M059J (cell line): ENCODE measurements at regions not wholly inside any gene's neighbourhood (a gene's known extent, or its start where the extent isn't known, plus 50 kb on each side); places are given as distances from the start of the nearest gene placed in this dataset.
"Not testable (repeated sequence)": the region's sequence is repeated elsewhere in the genome, so short reads cannot be mapped to it uniquely, and the experiment has no call there.

ENCODE experiments used
- DNase-seq: peaks from one replicate; pipeline ENCODE4 v3.0.0-alpha.2; 2012; ENCODE audit warnings: low read depth

GRCh38 chr13:54394908-54395307, 1366.3 kb downstream of the OLFM4 start:
- DNase-seq, result no peak

DNA sequence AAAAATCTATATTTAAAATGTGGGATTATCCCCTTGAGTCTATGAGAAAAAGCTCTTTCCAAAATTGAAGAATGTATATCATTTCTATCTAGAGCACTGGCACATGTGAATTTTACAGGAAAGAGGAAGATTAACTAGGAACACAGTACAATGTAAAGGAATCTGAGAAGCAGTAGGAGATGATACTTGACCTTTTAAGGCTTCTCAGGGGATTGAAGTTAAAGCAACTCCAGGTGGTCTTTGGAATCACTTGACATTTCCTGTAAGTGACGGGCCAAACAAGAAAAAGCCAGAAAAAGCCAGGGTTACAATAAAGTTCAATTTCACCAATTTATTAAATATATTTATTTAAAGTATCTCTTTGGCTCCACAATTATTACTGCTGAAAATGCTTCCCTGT, 1373.9 kb downstream of the OLFM4 start:
- no peak for DNase-seq

- no peak for DNase-seq
Measured at GRCh38 chr13:54415753-54416366, 1387.2 kb downstream of the OLFM4 start.

DNA sequence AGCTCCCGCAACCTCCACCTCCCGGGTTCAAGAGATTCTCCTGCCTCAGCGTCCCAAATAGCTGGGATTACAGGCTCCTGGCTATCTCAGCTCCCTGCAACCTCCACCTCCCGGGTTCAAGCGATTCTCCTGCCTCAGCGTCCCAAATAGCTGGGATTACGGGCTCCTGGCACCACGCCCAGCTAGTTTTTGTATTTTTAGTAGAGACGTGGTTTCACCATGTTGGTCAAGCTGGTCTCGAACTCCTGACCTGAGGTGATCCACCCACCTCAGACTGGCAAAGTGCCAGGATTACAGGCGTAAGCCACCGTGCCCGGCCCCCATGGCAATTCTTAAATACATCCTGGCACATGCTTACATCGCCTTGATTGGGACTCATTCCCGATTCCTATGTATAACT, 1394.3 kb downstream of the OLFM4 start:
- DNase-seq, result not testable (repeated sequence)

GRCh38 chr13:54424344-54424743, 1395.7 kb downstream of the OLFM4 start:
- no peak for DNase-seq

- no peak for DNase-seq
Measured at GRCh38 chr13:54433493-54434206, 1405.0 kb downstream of the OLFM4 start.

GRCh38 chr13:54440853-54441400, 1412.3 kb downstream of the OLFM4 start:
- not testable (repeated sequence) for DNase-seq

- DNase-seq, result no peak
Measured at GRCh38 chr13:54445453-54445852, 1416.8 kb downstream of the OLFM4 start.

GRCh38 chr13:54445865-54446264, 1417.3 kb downstream of the OLFM4 start:
- DNase-seq, result no peak

DNA sequence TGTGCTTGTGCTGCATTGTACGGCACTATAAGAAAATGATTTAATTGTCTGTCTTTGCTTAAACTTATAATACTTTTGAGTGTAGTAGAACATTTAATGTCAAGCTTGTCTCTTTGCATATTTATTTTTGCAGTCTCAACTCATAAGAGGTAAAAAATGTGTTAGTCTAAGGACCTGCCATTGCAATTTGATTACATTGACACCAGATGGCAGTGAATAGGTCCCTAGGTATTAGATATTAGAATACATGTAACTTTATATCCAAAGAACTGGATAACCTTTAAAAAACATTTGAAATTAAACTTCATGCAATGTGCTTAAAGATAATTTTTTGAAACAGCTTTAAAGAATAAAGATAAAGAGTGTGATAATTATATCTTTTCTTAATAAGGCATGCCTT, 1421.3 kb downstream of the OLFM4 start:
- no peak for DNase-seq

GRCh38 chr13:54484166-54484565, 1455.6 kb downstream of the OLFM4 start:
- no peak for DNase-seq

- no peak for DNase-seq
Measured at GRCh38 chr13:54486421-54487166, 1458.0 kb downstream of the OLFM4 start.

GRCh38 chr13:54489359-54489758, 1460.7 kb downstream of the OLFM4 start:
- no peak for DNase-seq

- no peak for DNase-seq
Measured at GRCh38 chr13:54492995-54493394, 1464.4 kb downstream of the OLFM4 start.

DNA sequence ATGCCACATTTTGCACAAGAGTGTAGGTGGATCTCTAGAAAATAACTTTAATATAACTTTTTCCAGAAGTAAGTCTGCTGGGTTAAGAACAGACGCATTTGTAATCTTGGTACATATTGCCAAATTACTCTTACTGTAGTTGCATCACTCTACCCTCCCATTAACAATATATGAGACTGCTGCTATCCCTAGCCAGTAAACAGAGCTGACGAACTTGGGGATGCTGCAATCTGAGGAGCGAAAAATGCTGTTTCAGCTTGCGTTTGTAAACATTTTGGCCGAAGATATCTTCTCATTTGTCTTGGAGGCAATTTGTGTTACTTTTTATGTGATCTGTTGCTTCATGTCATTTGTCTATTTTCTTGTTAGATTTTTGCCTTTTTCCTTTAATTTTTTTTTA, 1482.8 kb downstream of the OLFM4 start:
- no peak for DNase-seq

- no peak for DNase-seq
Measured at GRCh38 chr13:54513254-54513653, 1484.6 kb downstream of the OLFM4 start.

GRCh38 chr13:54536112-54536511, 1507.5 kb downstream of the OLFM4 start:
- no peak for DNase-seq

DNA sequence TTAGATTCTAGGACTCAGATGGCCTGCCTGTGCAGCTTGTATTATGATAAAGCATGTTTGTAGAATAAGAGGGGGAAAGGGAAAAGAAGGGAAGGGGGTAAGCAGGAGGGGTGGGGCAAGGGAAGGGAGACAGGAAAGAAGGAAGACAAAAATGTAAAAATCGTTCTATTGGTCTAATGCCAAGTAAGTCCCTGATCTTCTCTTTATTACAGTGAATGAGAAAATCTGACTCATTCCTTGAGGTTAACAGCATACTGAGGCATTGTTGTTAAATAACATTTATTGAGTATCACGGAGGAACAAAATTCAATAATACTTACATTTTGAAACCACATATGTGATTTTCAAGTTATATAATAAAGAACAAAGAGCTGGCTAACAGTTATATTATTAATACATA, 1534.7 kb downstream of the OLFM4 start:
- no peak for DNase-seq

DNA sequence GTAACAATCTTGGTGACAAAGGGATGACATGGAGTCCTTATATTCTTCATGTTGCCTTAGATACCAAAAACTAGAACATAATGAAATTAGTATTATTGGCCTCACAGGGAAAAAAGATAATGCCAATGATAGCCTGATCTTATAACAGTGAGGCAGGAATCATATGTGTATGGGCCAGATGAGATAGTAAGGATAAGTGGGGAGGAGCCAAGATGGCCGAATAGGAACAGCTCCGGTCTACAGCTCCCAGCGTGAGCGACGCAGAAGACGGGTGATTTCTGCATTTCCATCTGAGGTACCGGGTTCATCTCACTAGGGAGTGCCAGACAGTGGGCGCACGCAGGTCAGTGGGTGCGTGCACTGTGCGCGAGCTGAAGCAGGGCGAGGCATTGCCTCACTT, 1543.4 kb downstream of the OLFM4 start:
- DNase-seq, result not testable (repeated sequence)

DNA sequence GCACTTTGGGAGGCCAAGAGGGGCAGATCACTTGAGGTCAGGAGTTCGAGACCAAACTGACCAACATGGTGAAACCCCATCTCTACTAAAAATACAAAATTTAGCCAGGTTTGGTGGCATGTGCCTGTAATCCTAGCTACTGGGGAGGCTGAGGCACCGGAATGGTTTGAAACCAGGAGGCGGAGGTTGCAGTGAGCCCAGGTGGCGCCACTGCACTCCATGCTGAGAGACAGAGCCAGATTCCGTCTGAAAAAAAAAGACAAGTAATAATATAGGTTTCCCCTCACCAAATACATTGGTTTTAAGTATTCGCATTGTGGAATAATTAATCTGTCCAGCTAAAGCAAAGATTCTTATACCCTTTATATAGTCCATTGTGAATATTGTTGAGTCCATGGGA, 1544.6 kb downstream of the OLFM4 start:
- no peak for DNase-seq

DNA sequence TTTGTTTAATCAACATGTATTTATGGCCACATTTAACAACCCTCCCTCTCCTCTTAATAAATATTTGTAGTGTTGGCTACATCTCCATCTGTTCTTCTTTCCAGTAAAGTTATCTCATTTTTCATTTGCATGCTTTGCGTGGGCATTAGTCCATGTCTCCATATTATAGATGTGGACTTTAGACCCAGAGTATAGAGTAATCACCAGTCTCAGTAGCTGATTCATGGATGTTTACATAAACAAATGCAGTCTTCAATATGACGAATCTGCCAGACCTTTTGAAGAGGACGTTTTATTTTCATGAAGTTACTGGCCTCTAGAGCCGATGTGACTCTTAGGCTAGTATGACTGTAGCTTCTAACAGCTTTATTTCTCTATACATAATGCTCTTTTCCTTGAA, 1546.2 kb downstream of the OLFM4 start:
- DNase-seq, result no peak

DNA sequence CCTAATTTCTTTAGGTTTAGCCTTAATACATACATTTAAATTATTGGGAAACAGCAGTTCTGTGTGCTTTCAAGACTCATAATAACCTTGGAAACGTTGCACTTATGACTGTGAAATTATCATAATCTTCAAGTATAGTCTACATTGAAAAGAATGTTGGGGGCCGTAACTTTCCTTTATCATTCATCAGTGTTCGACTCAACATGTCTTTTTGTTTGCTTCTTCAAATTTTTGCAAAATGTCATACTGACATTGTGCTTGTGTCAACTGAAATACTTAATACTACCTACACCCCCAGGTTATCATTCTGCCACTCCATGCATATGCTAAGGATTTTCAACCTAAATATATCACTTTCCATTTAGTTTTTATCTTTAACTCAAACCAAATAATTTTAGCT, 1562.9 kb downstream of the OLFM4 start:
- DNase-seq, result no peak

GRCh38 chr13:54592201-54592600, 1563.6 kb downstream of the OLFM4 start:
- no peak for DNase-seq
